Loucy (cell line): ENCODE measurements at regions not wholly inside any gene's neighbourhood (a gene's known extent, or its start where the extent isn't known, plus 50 kb on each side); places are given as distances from the start of the nearest gene placed in this dataset.

ENCODE experiments used
- EZH2phosphoT487 ChIP-seq: fragments of 200-600 bp; IDR thresholded peaks from 2 replicates; pipeline ENCODE4 v1.6.1; 2018; ENCODE audit warnings: antibody characterized with exemption, mild to moderate bottlenecking, moderate library complexity, borderline replicate concordance
- TF ChIP-seq, protein P1 (sequence below): fragments of 200-600 bp; sonication (generic); conservative IDR thresholded peaks from 2 replicates; pipeline ENCODE4 v1.5.1; 2014; ENCODE audit warnings: mild to moderate bottlenecking, antibody characterized with exemption, low read length

GRCh38 chr4:25487155-25487554, 110.1 kb downstream of the ANAPC4 start:
- TF ChIP-seq, protein P1, sequence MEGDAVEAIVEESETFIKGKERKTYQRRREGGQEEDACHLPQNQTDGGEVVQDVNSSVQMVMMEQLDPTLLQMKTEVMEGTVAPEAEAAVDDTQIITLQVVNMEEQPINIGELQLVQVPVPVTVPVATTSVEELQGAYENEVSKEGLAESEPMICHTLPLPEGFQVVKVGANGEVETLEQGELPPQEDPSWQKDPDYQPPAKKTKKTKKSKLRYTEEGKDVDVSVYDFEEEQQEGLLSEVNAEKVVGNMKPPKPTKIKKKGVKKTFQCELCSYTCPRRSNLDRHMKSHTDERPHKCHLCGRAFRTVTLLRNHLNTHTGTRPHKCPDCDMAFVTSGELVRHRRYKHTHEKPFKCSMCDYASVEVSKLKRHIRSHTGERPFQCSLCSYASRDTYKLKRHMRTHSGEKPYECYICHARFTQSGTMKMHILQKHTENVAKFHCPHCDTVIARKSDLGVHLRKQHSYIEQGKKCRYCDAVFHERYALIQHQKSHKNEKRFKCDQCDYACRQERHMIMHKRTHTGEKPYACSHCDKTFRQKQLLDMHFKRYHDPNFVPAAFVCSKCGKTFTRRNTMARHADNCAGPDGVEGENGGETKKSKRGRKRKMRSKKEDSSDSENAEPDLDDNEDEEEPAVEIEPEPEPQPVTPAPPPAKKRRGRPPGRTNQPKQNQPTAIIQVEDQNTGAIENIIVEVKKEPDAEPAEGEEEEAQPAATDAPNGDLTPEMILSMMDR, result no peak
- TF ChIP-seq EZH2phosphoT487, result no peak
